HUES48 (cell line): ENCODE measurements at regions not wholly inside any gene's neighbourhood (a gene's known extent, or its start where the extent isn't known, plus 50 kb on each side); places are given as distances from the start of the nearest gene placed in this dataset.
A peak's percentile ranks its signal among the peaks of the same experiment; 100 is the strongest.

Experiments used
- H3K27ac ChIP-seq: one replicate; pipeline ENCODE4 v1.7.0; 2013; ENCODE audit warnings: low read depth, low read length, inconsistent platforms
- H3K27me3 ChIP-seq: 2 replicates; pipeline ENCODE4 v1.6.1; 2013; ENCODE audit warnings: mild to moderate bottlenecking, low read length; ENCODE audit not compliant: control insufficient read depth, insufficient read depth
- H3K36me3 ChIP-seq: 2 replicates; pipeline ENCODE4 v1.6.1; 2013; ENCODE audit warnings: low read length; ENCODE audit not compliant: control insufficient read depth, insufficient read depth
- H3K4me1 ChIP-seq: 2 replicates; pipeline ENCODE4 v1.6.1; 2013; ENCODE audit warnings: mild to moderate bottlenecking, low read length; ENCODE audit not compliant: control insufficient read depth, insufficient read depth
- H3K4me3 ChIP-seq: 2 replicates; pipeline ENCODE4 v1.5.1; 2013; ENCODE audit warnings: mild to moderate bottlenecking, low read depth, low read length
- H3K9ac ChIP-seq: 2 replicates; pipeline ENCODE4 v1.6.1; 2013; ENCODE audit warnings: mild to moderate bottlenecking, low read depth, low read length, moderate library complexity
- H3K9me3 ChIP-seq: 2 replicates; pipeline ENCODE4 v1.6.1; 2013; ENCODE audit warnings: low read length; ENCODE audit not compliant: control insufficient read depth, insufficient read depth

DNA sequence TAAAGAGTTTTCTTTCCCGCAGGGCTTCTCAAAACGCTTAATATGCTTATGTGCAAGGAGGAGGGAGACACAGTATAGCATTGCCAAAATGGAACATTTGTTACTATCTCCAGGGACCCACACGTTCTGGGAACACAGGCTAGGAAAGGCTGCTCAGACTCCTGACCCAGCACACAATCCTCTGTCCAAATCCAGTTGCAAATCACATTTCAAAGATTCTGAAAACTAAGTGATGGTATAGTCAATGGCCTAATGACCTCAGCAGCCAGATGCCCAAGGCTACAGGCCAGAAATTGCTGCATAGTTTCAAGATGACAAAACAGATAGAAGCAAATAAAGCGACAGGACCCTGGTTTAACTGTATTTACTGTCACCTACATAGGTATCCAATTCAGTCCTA, 97.0 kb upstream of the GRIP1 start:
- Histone ChIP-seq H3K4me1 (peaks cover 17% of the 10 kb centered on the region), H3K27ac (no peak overlapping the region), H3K27me3 (no peaks in the 10 kb centered on the region), H3K4me3 (no peak overlapping the region), H3K36me3 (no peaks in the 10 kb centered on the region), H3K9me3 (no peaks in the 10 kb centered on the region), H3K9ac (no peak overlapping the region)

DNA sequence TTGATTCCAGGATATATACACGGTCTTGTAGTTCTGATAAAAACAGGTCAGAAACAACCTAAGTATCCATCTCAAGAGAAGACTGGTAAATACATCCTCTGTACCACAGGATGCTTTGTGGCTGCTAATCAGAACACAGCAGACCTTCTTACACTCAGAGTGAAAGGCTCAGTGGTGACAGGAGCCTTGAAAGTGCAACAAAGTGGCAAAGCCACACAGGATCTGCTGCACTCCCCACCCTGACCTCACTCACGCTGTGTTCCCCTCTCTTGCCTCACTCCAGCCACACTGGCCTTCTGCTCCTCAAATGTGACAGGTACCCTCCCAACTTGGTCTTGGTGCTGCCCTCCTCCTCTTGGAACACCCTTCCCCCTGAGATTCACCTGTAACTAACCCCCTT, 98.1 kb upstream of the GRIP1 start:
- Histone ChIP-seq H3K9ac (no peak overlapping the region), H3K4me1 (peaks cover 17% of the 10 kb centered on the region), H3K27me3 (no peaks in the 10 kb centered on the region), H3K36me3 (no peaks in the 10 kb centered on the region), H3K27ac (no peak overlapping the region), H3K9me3 (no peaks in the 10 kb centered on the region), H3K4me3 (no peak overlapping the region)

DNA sequence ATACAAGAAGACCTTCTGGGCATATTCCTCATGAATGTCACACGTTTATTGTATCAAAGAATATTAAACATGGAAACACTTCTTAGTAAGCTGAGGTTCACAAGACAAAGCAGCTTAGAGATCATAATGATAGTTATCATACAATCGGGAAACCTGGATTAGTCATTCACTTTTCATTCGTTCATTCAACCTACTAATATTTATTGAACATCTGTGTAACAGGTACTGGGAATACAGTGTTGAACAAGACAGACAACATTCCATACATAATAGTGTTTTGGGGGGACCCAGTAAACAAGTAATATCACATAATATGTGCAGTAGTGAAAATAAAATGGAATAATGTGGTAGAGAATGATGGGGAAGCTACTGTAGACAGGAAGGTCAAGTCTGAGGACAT, 100.6 kb upstream of the GRIP1 start:
- H3K36me3 ChIP-seq, result no peaks in the 10 kb centered on the region
- peaks cover 17% of the 10 kb centered on the region for H3K4me1 ChIP-seq
- H3K27ac ChIP-seq, result no peak overlapping the region
- no peak overlapping the region for H3K9ac ChIP-seq
- no peaks in the 10 kb centered on the region for H3K9me3 ChIP-seq
- H3K27me3 ChIP-seq, result no peaks in the 10 kb centered on the region
- H3K4me3 ChIP-seq, result no peak overlapping the region

DNA sequence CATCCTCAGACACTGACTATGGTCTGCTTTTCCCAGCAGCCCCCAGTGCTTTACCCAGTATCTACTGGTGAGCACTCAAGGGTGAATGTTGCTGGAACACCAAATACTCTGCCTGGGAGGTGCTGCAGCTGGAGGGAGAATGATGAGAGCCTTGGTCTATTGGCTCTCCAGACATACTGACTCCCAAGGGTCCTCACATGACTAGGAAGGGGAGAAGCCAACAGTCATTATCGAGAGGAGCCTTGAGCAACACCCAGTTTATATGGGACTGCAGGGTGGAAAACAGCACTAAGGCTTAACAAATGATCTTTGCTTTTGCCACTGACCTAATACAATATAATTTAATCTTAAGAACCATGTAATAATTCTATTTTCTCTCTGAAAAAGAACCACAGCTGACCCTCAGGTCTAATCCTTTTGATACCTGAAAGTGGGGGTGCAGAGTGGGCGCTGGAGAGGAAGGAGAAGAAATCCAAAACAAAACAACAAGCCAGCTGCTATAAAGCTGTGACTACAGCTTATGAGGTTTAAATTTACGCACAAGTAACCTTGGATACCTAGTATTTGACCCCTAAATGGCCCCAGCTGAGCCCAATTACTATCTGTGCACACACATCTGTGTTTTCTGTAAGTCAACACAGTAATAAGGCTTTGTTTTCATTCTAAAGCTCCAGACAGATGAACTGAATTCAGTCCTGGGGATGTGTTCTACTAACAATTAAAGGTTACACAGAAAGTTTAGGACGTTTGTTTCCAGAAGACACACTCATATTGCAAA, 107.8 kb upstream of the GRIP1 start:
- H3K4me1 ChIP-seq, result no peaks in the 10 kb centered on the region; the same call in 1 of the 2 replicates
- no peaks in the 10 kb centered on the region for H3K9me3 ChIP-seq
- H3K9ac ChIP-seq, result no peak overlapping the region
- no peaks in the 10 kb centered on the region for H3K27me3 ChIP-seq
- no peaks in the 10 kb centered on the region for H3K36me3 ChIP-seq
- H3K27ac ChIP-seq, result no peak overlapping the region
- no peak overlapping the region for H3K4me3 ChIP-seq

DNA sequence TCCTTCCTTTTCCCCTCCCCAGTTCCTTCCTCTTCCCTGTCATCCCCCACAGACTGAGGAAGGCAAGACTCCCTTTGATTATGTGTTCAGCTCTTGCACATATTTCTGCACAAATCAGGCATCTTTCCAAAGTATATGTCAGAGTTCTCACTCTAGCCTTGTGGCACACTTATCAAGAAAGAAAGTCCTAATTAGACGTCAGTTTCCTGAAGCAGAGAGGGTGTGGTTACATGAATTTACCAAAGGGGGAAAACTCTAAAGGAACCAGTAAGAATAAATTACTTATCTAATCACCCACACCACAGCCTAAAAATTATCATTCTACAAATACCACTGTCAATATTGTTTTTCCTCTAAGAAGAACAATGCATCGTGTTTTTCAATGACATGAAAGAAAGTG, 120.7 kb upstream of the GRIP1 start:
- Histone ChIP-seq H3K27me3 (no peaks in the 10 kb centered on the region), H3K9me3 (no peaks in the 10 kb centered on the region), H3K36me3 (no peaks in the 10 kb centered on the region), H3K4me3 (no peak overlapping the region), H3K9ac (no peak overlapping the region), H3K4me1 (peaks cover 33% of the 10 kb centered on the region), H3K27ac (no peak overlapping the region)

DNA sequence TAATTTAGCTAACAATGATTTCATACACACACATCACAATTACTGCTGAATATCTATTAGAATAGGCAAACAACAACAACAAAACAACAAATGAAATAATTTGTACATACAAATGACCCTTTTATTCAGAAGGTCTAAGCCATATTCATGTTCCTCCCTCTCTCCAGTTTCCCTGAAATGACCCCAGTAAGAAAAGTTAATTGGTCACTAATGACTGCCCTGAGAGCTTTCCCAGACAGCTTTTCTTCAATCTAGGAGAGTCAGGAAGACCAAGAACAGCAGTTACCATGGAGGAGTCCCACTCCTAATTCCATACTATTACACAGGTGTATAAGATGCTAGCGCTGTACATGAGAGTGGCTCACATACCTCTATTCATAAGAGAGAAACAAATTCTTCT, 121.2 kb upstream of the GRIP1 start:
- H3K27me3 ChIP-seq, result no peaks in the 10 kb centered on the region
- no peak overlapping the region for H3K4me3 ChIP-seq

DNA sequence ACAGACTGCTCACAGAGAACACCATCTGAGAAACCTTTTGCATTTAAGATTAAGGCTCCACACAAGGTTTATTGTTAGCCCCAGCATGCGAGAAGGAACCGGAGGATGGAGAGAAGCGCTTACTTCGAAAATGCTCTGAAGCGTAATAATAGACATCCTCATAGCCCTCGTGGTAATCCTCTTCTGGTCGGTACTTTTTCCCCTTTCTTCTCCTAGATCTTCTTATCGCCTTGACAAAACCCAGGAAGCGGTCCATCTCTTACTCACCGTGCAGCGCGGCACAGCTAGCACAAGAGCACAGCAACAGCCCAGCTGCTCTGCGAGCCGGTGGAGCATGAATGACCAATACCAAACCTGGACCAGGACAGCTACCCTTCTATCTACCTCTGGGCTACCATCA, 125.1 kb upstream of the GRIP1 start:
- H3K4me1 ChIP-seq, result peaks cover 43% of the 10 kb centered on the region
- H3K36me3 ChIP-seq, result no peaks in the 10 kb centered on the region
- H3K9me3 ChIP-seq, result no peaks in the 10 kb centered on the region
- peak overlapping the region; percentile 4 for H3K4me3 ChIP-seq
- H3K9ac ChIP-seq, result no peak overlapping the region
- no peak overlapping the region for H3K27ac ChIP-seq
- no peaks in the 10 kb centered on the region for H3K27me3 ChIP-seq

More for the DNA sequence above, 121.2 kb upstream of the GRIP1 start:
- Histone ChIP-seq H3K4me1 (peaks cover 38% of the 10 kb centered on the region), H3K9me3 (no peaks in the 10 kb centered on the region), H3K27ac (peak overlapping the region; percentile 13), H3K9ac (no peak overlapping the region), H3K36me3 (no peaks in the 10 kb centered on the region)

DNA sequence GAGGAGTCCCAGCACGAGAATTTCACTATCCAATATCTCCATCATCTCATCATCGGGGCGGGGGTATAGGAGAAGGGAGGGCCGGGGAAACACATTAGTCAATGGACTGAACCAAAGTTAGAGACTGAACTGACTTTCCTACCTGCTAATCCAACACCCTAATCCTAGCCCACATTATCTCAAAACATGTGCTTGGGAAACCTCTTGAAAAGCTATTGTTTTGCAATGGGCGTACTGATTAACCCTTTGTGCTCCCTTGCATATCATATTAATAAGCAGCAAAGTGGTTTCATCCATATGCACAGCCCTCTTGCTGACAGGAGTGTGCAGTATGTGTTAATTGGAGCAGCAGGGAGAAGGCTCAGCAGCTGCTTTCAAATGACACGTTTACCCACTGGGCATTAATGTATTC, 125.7 kb upstream of the GRIP1 start:
- no peaks in the 10 kb centered on the region for H3K27me3 ChIP-seq
- H3K36me3 ChIP-seq, result no peaks in the 10 kb centered on the region
- H3K9me3 ChIP-seq, result no peaks in the 10 kb centered on the region
- no peak overlapping the region for H3K9ac ChIP-seq
- no peak overlapping the region for H3K27ac ChIP-seq
- H3K4me3 ChIP-seq, result no peak overlapping the region
- peaks cover 38% of the 10 kb centered on the region for H3K4me1 ChIP-seq

DNA sequence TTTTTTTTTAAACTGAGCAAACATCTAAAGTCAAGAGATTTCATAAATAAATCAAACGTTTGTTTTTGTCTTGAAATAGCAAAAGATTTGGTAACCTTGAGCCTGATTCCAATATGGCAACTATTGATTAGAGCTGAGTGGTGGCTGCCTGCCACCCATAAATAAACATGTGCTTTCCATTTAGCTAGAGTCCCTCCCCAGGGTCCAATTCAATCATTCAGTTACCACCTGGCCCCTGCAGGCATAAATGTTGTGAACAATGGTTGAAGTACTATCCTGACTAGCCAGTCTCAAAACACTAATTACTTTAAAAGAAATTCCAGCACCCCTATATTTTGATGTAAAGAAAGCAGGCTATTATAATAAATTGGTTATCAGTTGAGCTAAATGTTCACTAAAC, 129.7 kb upstream of the GRIP1 start:
- Histone ChIP-seq H3K9me3 (no peaks in the 10 kb centered on the region), H3K4me1 (peaks cover 26% of the 10 kb centered on the region), H3K9ac (no peak overlapping the region), H3K27me3 (no peaks in the 10 kb centered on the region), H3K4me3 (no peak overlapping the region), H3K27ac (no peak overlapping the region), H3K36me3 (no peaks in the 10 kb centered on the region)

DNA sequence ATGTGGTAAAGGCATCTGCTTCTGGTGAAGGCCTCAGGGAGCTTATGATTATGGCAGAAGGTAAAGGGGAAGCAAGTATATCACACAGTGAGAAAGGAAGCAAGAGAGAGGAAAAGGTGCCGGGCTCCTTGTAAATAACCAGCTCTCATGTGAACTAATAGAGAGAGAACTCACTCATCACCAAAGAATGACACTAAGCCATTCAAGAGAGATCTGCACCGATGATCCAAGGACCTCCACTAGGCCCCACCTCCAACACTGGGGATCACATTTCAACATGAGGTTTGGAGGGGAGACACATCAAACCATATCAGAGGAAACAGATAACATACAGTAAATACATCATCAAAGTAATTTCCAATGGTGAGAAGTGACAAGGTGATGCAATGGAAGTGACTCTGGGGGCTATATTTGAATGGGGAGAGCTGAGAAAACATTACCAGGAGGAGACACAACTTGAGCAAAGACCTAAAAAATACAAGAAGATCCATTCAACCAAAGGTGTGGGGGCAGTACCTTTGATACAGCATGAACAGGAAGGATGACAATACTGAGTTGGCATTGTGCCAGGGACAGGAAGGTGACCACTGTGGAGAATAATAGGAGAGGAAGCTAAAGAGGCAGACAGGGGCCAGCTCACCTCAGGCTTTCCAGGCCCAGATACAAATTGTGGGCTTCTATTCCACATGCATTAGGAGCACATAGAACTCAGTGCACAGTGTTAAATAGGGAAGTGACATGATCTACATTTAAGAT, 134.4 kb upstream of the GRIP1 start:
- H3K36me3 ChIP-seq, result no peaks in the 10 kb centered on the region
- no peaks in the 10 kb centered on the region for H3K27me3 ChIP-seq
- H3K9ac ChIP-seq, result no peak overlapping the region
- H3K4me1 ChIP-seq, result peaks cover 12% of the 10 kb centered on the region
- no peak overlapping the region for H3K4me3 ChIP-seq
- H3K27ac ChIP-seq, result peak overlapping the region; percentile 17
- H3K9me3 ChIP-seq, result no peaks in the 10 kb centered on the region

DNA sequence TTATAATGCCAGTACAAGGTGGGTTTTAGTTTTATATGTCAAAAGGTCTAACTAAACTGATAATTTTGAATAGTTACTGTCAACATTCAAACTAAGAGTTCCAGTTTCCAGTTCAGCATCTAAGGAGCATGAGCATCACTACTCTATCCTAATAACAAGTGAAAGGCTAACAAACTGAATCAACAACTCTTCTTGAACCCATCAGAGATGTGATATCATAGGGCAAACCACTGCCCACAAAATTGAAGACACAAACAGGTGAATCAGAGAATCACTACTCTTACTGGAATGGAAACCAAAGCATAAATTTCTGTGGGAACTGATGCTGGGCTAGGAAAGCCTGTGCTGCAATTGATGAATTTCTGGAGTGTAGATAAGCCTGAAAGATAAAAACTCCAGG, 140.7 kb upstream of the GRIP1 start:
- H3K36me3 ChIP-seq, result no peaks in the 10 kb centered on the region
- H3K4me1 ChIP-seq, result no peaks in the 10 kb centered on the region
- no peaks in the 10 kb centered on the region for H3K27me3 ChIP-seq
- H3K9ac ChIP-seq, result no peak overlapping the region
- no peak overlapping the region for H3K4me3 ChIP-seq
- no peaks in the 10 kb centered on the region for H3K9me3 ChIP-seq
- H3K27ac ChIP-seq, result no peak overlapping the region
